ENCODE measurements at regions not wholly inside any gene's neighbourhood (a gene's known extent, or its start where the extent isn't known, plus 50 kb on each side); places are given as distances from the start of the nearest gene placed in this dataset.

- Histone ChIP-seq H3K9me3 (ENCODE audit: control insufficient read depth in 4 of 4, insufficient read depth in 3 of 4, low read length in 3 of 4) (peaks cover 0 to 7% (median 5%) of the 10 kb centered on the region in 4 donors), H3K4me3 (no peak overlapping the region), H3K9ac (ENCODE audit: insufficient read depth in 1 of 2, low read length in 2 of 2) (no peak overlapping the region), H3K4me1 (ENCODE audit: control insufficient read depth in 5 of 5, insufficient read depth in 5 of 5, low read length in 5 of 5) (no peaks in the 10 kb centered on the region), H3K36me3 (ENCODE audit: control insufficient read depth in 4 of 4, insufficient read depth in 4 of 4, low read length in 4 of 4) (no peaks in the 10 kb centered on the region), H3K27ac (ENCODE audit: low read depth in 1 of 2, low read length in 1 of 2) (no peak overlapping the region), H3K27me3 (ENCODE audit: control insufficient read depth in 3 of 3, insufficient read depth in 3 of 3, low read length in 2 of 3) (no peaks in the 10 kb centered on the region)
- no peak for DNase-seq
- WGBS, 2 donors = 61 to 77% methylated on average over 1 of the region's 1 CpG
- TF ChIP-seq, protein P1, sequence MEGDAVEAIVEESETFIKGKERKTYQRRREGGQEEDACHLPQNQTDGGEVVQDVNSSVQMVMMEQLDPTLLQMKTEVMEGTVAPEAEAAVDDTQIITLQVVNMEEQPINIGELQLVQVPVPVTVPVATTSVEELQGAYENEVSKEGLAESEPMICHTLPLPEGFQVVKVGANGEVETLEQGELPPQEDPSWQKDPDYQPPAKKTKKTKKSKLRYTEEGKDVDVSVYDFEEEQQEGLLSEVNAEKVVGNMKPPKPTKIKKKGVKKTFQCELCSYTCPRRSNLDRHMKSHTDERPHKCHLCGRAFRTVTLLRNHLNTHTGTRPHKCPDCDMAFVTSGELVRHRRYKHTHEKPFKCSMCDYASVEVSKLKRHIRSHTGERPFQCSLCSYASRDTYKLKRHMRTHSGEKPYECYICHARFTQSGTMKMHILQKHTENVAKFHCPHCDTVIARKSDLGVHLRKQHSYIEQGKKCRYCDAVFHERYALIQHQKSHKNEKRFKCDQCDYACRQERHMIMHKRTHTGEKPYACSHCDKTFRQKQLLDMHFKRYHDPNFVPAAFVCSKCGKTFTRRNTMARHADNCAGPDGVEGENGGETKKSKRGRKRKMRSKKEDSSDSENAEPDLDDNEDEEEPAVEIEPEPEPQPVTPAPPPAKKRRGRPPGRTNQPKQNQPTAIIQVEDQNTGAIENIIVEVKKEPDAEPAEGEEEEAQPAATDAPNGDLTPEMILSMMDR (IDR thresholded peaks at IDR 0.05; ENCODE audit: control extremely low read depth, extremely low read depth) = no peak
- no peak for ATAC-seq (ENCODE audit: insufficient read depth, low FRiP score)
Observed at GRCh38 chr13:85031771-85032170, 767.4 kb downstream of the SLITRK6 start.

- Histone ChIP-seq H3K4me1 (ENCODE audit: control insufficient read depth in 5 of 5, insufficient read depth in 5 of 5, low read length in 5 of 5) (no peaks in the 10 kb centered on the region), H3K27me3 (ENCODE audit: control insufficient read depth in 3 of 3, insufficient read depth in 3 of 3, low read length in 2 of 3) (no peaks in the 10 kb centered on the region), H3K36me3 (ENCODE audit: control insufficient read depth in 4 of 4, insufficient read depth in 4 of 4, low read length in 4 of 4) (no peaks in the 10 kb centered on the region), H3K27ac (ENCODE audit: low read depth in 1 of 2, low read length in 1 of 2) (no peak overlapping the region), H3K9ac (ENCODE audit: insufficient read depth in 1 of 2, low read length in 2 of 2) (no peak overlapping the region), H3K4me3 (no peak overlapping the region), H3K9me3 (ENCODE audit: control insufficient read depth in 4 of 4, insufficient read depth in 3 of 4, low read length in 3 of 4) (peaks cover 0 to 15% (median 4%) of the 10 kb centered on the region in 4 donors)
- ATAC-seq (ENCODE audit: insufficient read depth, low FRiP score) (no peak), DNase-seq (no peak)
- WGBS, 2 donors = 90 to 92% methylated on average over 3 of the region's 3 CpGs
- TF ChIP-seq, protein P1 (IDR thresholded peaks at IDR 0.05; ENCODE audit: control extremely low read depth, extremely low read depth) = no peak
Observed at GRCh38 chr13:85028035-85028434, 771.2 kb downstream of the SLITRK6 start.

DNA sequence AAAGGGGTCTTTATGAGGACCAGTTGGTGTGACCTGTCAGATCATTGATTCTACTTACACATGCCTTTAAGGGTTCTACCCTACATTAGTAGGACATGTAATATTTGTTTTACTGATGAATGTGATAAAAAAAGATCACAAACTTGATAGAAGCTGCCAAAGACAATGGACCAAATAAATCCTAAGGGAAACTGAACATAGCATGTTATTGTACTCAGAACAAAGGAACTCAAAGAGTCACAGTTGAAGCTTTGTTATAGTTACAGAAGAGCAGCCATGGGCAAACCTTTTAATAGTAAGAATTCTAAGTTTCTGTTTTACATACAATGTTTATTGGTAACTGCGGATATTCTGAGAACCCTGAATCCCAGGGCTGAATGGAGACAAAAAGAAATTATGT lies 780.1 kb downstream of the SLITRK6 start:
- no peaks in the 10 kb centered on the region for H3K4me1 ChIP-seq (ENCODE audit: control insufficient read depth in 5 of 5, insufficient read depth in 5 of 5, low read length in 5 of 5)
- ATAC-seq (ENCODE audit: insufficient read depth, low FRiP score) (no peak), DNase-seq (no peak)
- no peaks in the 10 kb centered on the region for H3K27me3 ChIP-seq (ENCODE audit: control insufficient read depth in 3 of 3, insufficient read depth in 3 of 3, low read length in 2 of 3)
- 80 to 89% methylated on average over 1 of the region's 1 CpG for WGBS, 2 donors
- no peak overlapping the region for H3K9ac ChIP-seq (ENCODE audit: insufficient read depth in 1 of 2, low read length in 2 of 2)
- H3K27ac ChIP-seq (ENCODE audit: low read depth in 1 of 2, low read length in 1 of 2) = no peak overlapping the region
- no peaks in the 10 kb centered on the region for H3K36me3 ChIP-seq (ENCODE audit: control insufficient read depth in 4 of 4, insufficient read depth in 4 of 4, low read length in 4 of 4)
- peaks cover 0 to 3% (median under 1%) of the 10 kb centered on the region in 4 donors for H3K9me3 ChIP-seq (ENCODE audit: control insufficient read depth in 4 of 4, insufficient read depth in 3 of 4, low read length in 3 of 4)
- H3K4me3 ChIP-seq = no peak overlapping the region
- TF ChIP-seq, protein P1 (IDR thresholded peaks at IDR 0.05; ENCODE audit: control extremely low read depth, extremely low read depth) = no peak

DNA sequence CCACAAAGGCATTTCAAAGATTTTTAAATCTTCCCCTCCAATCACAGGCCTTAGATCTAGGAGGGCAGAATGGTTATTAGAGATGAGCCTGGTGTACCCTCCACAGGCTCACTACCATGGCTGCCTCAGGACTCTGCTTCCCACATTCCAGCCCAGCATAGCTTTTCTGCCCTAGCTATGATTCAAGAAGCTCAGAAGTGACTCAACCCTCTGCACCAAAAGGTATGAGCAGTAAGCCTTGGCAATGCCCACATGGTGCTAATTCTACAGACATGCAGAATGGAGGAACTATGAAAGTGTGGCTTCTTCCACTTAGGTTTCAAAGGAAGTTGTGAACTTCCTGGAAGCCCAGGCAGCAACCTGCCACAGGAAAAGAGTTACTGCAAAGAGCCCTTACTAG lies 786.2 kb downstream of the SLITRK6 start:
- H3K27me3 ChIP-seq (ENCODE audit: control insufficient read depth in 3 of 3, insufficient read depth in 3 of 3, low read length in 2 of 3) = no peaks in the 10 kb centered on the region
- H3K4me1 ChIP-seq (ENCODE audit: control insufficient read depth in 5 of 5, insufficient read depth in 5 of 5, low read length in 5 of 5) = no peaks in the 10 kb centered on the region
- ATAC-seq (ENCODE audit: insufficient read depth, low FRiP score) = no peak
- H3K4me3 ChIP-seq = no peak overlapping the region
- H3K9me3 ChIP-seq (ENCODE audit: control insufficient read depth in 4 of 4, insufficient read depth in 3 of 4, low read length in 3 of 4) = peaks cover 0 to 4% (median 2%) of the 10 kb centered on the region in 4 donors
- no peaks in the 10 kb centered on the region for H3K36me3 ChIP-seq (ENCODE audit: control insufficient read depth in 4 of 4, insufficient read depth in 4 of 4, low read length in 4 of 4)
- no peak for DNase-seq
- no peak overlapping the region for H3K9ac ChIP-seq (ENCODE audit: insufficient read depth in 1 of 2, low read length in 2 of 2)
- TF ChIP-seq, protein P1 (IDR thresholded peaks at IDR 0.05; ENCODE audit: control extremely low read depth, extremely low read depth) = no peak
- no peak overlapping the region for H3K27ac ChIP-seq (ENCODE audit: low read depth in 1 of 2, low read length in 1 of 2)

Measured in lung (tissue), 11 donors.